Caco-2 (cell line): ENCODE measurements at regions not wholly inside any gene's neighbourhood (a gene's known extent, or its start where the extent isn't known, plus 50 kb on each side); places are given as distances from the start of the nearest gene placed in this dataset.
"Not testable (repeated sequence)": the region's sequence is repeated elsewhere in the genome, so short reads cannot be mapped to it uniquely, and the experiment has no call there.

Experiments
- BruUV-seq: library from RNA; stranded (reverse); fragments of 400-500 nt; replicated peaks from 2 replicates; lab custom pipeline; 2021; lab: Mats Ljungman, UMichigan
- CTCF ChIA-PET: fragments of 300-600 bp; sonication (Branson Sonifier 250); formaldehyde crosslinking; loops from one replicate; lab custom pipeline; 2022; ENCODE audit warnings: antibody characterized with exemption; lab: Charles Lee
- POLR2A ChIA-PET: fragments of 300-600 bp; sonication (Branson Sonifier 250); formaldehyde crosslinking; loops from one replicate; lab custom pipeline; 2022; ENCODE audit warnings: antibody characterized with exemption; lab: Charles Lee
- DNase-seq, 2 experiments: peaks; one replicate each; pipeline versions ENCODE4 v3.0.0 to v3.0.0-alpha.2; 2020 to 2022
- H3K27me3 ChIP-seq: replicated peaks from 2 replicates; pipeline ENCODE4 v1.6.0; 2011; ENCODE audit warnings: low read length; ENCODE audit not compliant: control insufficient read depth, insufficient read depth
- H3K36me3 ChIP-seq: 2 replicates; pipeline ENCODE4 v1.5.1; 2011; ENCODE audit warnings: low read length; ENCODE audit not compliant: control insufficient read depth, insufficient read depth
- H3K4me1 ChIP-seq: fragments of 250-450 bp; sonication (Bioruptor Pico); 2 replicates; pipeline ENCODE4 v1.5.1; 2020; ENCODE audit warnings: mild to moderate bottlenecking
- H3K4me3 ChIP-seq: 2 replicates; pipeline ENCODE4 v1.5.1; 2011; ENCODE audit warnings: low read depth, mild to moderate bottlenecking, control low read depth, low read length
- H3K9me3 ChIP-seq: fragments of 250-450 bp; sonication (Bioruptor Pico); 2 replicates; pipeline ENCODE4 v1.5.1; 2020; ENCODE audit warnings: mild to moderate bottlenecking, moderate library complexity
- H3K27ac Mint-ChIP-seq: one replicate; pipeline ENCODE4 v1.8.0; 2022; ENCODE audit warnings: mixed read lengths; ENCODE audit not compliant: unreplicated experiment
- H3K27me3 Mint-ChIP-seq: one replicate; pipeline ENCODE4 v1.8.0; 2022; ENCODE audit warnings: mixed read lengths; ENCODE audit not compliant: insufficient read depth, unreplicated experiment
- H3K36me3 Mint-ChIP-seq: one replicate; pipeline ENCODE4 v1.8.0; 2022; ENCODE audit warnings: mild to moderate bottlenecking, mixed read lengths; ENCODE audit not compliant: insufficient read depth, unreplicated experiment
- H3K4me1 Mint-ChIP-seq: one replicate; pipeline ENCODE4 v1.8.0; 2022; ENCODE audit warnings: low read depth, mixed read lengths; ENCODE audit not compliant: unreplicated experiment
- H3K4me3 Mint-ChIP-seq: one replicate; pipeline ENCODE4 v1.8.0; 2022; ENCODE audit warnings: mild to moderate bottlenecking, moderate library complexity, mixed read lengths; ENCODE audit not compliant: unreplicated experiment
- H3K9me3 Mint-ChIP-seq: one replicate; pipeline ENCODE4 v1.8.0; 2022; ENCODE audit warnings: mixed read lengths; ENCODE audit not compliant: unreplicated experiment
- intact Hi-C: fragments of 100-400 bp; cut with micrococcal nuclease; formaldehyde crosslinking; loops from one replicate; pipeline ENCODE4 v1.10.0; 2022; ENCODE audit not compliant: unreplicated experiment
- TF ChIP-seq, protein P1 (sequence below), 2 experiments: fragments of 200-600 bp in 1 of 2; IDR thresholded peaks; 1 replicate in 1 of 2; 2 replicates in 1 of 2; pipeline versions ENCODE4 v1.5.1 to v1.8.0; 2011 to 2022; ENCODE audit warnings: antibody characterized with exemption in 1 of 2, control low read depth in 1 of 2, inconsistent platforms in 1 of 2, low read depth in 1 of 2, low read length in 1 of 2, mild to moderate bottlenecking in 1 of 2, moderate library complexity in 1 of 2; ENCODE audit not compliant: insufficient read depth in 1 of 2, severe bottlenecking in 1 of 2, unreplicated experiment in 1 of 2

GRCh38 chr13:44797685-44798084 lies 191.6 kb downstream of the NUFIP1 start:
- TF ChIP-seq, protein P1, sequence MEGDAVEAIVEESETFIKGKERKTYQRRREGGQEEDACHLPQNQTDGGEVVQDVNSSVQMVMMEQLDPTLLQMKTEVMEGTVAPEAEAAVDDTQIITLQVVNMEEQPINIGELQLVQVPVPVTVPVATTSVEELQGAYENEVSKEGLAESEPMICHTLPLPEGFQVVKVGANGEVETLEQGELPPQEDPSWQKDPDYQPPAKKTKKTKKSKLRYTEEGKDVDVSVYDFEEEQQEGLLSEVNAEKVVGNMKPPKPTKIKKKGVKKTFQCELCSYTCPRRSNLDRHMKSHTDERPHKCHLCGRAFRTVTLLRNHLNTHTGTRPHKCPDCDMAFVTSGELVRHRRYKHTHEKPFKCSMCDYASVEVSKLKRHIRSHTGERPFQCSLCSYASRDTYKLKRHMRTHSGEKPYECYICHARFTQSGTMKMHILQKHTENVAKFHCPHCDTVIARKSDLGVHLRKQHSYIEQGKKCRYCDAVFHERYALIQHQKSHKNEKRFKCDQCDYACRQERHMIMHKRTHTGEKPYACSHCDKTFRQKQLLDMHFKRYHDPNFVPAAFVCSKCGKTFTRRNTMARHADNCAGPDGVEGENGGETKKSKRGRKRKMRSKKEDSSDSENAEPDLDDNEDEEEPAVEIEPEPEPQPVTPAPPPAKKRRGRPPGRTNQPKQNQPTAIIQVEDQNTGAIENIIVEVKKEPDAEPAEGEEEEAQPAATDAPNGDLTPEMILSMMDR (IDR thresholded peaks at IDR 0.05; ENCODE audit: insufficient read depth in 1 of 2, low read depth in 1 of 2, low read length in 1 of 2, severe bottlenecking in 1 of 2, unreplicated experiment in 1 of 2): no peak
- H3K4me3 Mint-ChIP-seq: no peak overlapping the region
- no TSS peak for BruUV-seq
- H3K36me3 Mint-ChIP-seq: no peaks in the 10 kb centered on the region
- ChIA-PET POLR2A (no interaction called here), CTCF (no interaction called here)
- no peak overlapping the region for H3K27ac Mint-ChIP-seq
- H3K9me3 Mint-ChIP-seq: no peaks in the 10 kb centered on the region
- H3K27me3 Mint-ChIP-seq: no peaks in the 10 kb centered on the region
- peaks cover 9% of the 10 kb centered on the region; the same call in 1 of the 2 replicates for H3K4me1 ChIP-seq
- no peaks in the 10 kb centered on the region for H3K36me3 ChIP-seq
- no peaks in the 10 kb centered on the region for H3K4me1 Mint-ChIP-seq
- no peak for DNase-seq
- H3K27me3 ChIP-seq: no peaks in the 10 kb centered on the region
- no peak overlapping the region for H3K4me3 ChIP-seq
- intact Hi-C loops: no loop called here
- H3K9me3 ChIP-seq: no peaks in the 10 kb centered on the region; the same call in 1 of the 2 replicates

GRCh38 chr13:44796597-44797490 lies 192.4 kb downstream of the NUFIP1 start:
- no TSS peak for BruUV-seq
- H3K4me3 ChIP-seq: no peak overlapping the region
- TF ChIP-seq, protein P1 (IDR thresholded peaks at IDR 0.05; ENCODE audit: insufficient read depth in 1 of 2, low read depth in 1 of 2, low read length in 1 of 2, severe bottlenecking in 1 of 2, unreplicated experiment in 1 of 2): no peak
- Mint-ChIP-seq H3K4me1 (no peaks in the 10 kb centered on the region), H3K36me3 (no peaks in the 10 kb centered on the region), H3K9me3 (no peaks in the 10 kb centered on the region), H3K27me3 (no peaks in the 10 kb centered on the region), H3K4me3 (no peak overlapping the region), H3K27ac (no peak overlapping the region)
- DNase-seq: no peak
- H3K27me3 ChIP-seq: no peaks in the 10 kb centered on the region
- H3K9me3 ChIP-seq: no peaks in the 10 kb centered on the region; the same call in 1 of the 2 replicates
- no peaks in the 10 kb centered on the region for H3K36me3 ChIP-seq
- ChIA-PET POLR2A (no interaction called here), CTCF (no interaction called here)
- intact Hi-C loops: no loop called here
- peaks cover 9% of the 10 kb centered on the region; the same call in 1 of the 2 replicates for H3K4me1 ChIP-seq

DNA sequence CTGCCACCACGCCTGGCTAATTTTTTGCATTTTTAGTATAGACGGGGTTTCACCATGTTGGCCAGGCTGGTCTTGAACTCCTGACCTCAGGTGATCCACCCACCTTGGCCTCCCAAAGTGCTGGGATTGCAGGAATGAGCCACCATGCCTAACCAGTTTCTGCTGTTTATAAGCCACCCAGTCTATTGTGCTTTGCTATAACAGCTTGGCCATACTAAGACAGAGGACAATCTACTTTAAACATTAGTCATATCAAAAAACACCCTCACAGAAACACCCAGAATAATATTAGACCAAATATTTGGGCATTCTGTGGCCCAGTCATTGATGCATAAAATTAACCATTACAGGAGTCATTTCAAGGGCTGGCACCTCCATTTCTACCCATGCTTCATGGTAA lies 193.2 kb downstream of the NUFIP1 start:
- CTCF ChIA-PET, H3K27me3 Mint-ChIP-seq, H3K36me3 Mint-ChIP-seq, H3K4me3 Mint-ChIP-seq, H3K27me3 ChIP-seq, H3K4me3 ChIP-seq, H3K9me3 Mint-ChIP-seq, H3K36me3 ChIP-seq, H3K4me1 ChIP-seq, POLR2A ChIA-PET, DNase-seq, H3K27ac Mint-ChIP-seq, BruUV-seq, H3K4me1 Mint-ChIP-seq, intact Hi-C loops, H3K9me3 ChIP-seq: not testable (repeated sequence)
